Endothelial cell of umbilical vein (primary cell): ENCODE measurements at regions not wholly inside any gene's neighbourhood (a gene's known extent, or its start where the extent isn't known, plus 50 kb on each side); places are given as distances from the start of the nearest gene placed in this dataset.

Experiments used
- BruUV-seq: library from RNA; stranded (reverse); fragments of 400-500 nt; replicated peaks from 2 replicates; lab custom pipeline; 2021; lab: Mats Ljungman, UMichigan
- CTCF ChIA-PET: fragments of 300-600, 350-600 bp; sonication (Branson Sonifier 250); formaldehyde crosslinking; loops from one replicate; lab custom pipeline; 2021; ENCODE audit warnings: antibody characterized with exemption, inconsistent platforms; lab: Charles Lee
- POLR2A ChIA-PET: fragments of 300-600, 350-600 bp; sonication (Branson Sonifier 250); formaldehyde crosslinking; loops from one replicate; lab custom pipeline; 2021; ENCODE audit warnings: antibody characterized with exemption, inconsistent platforms; lab: Charles Lee
- DNase-seq: peaks from one replicate; pipeline ENCODE4 v3.0.0-alpha.2; 2011; ENCODE audit warnings: low read depth, low spot score
- FAIRE-seq: peaks from 2 replicates; lab custom pipeline; 2011; peaks lifted over from hg19 to GRCh38; lab: Jason Lieb, UNC
- H2AFZ ChIP-seq: 2 replicates; pipeline ENCODE4 v1.6.0; 2012; ENCODE audit warnings: low read depth, low read length, control low read depth, inconsistent platforms
- H3K27ac ChIP-seq: 2 replicates; pipeline ENCODE4 v1.5.1; 2011; ENCODE audit warnings: low read depth, mild to moderate bottlenecking, control low read depth, low read length, moderate library complexity; ENCODE audit not compliant: insufficient read depth
- H3K27me3 ChIP-seq, 2 experiments: 2 replicates each; pipeline versions ENCODE4 v1.6.0 to v1.6.1; 2011; ENCODE audit warnings: low read length in 2 of 2, mixed read lengths in 1 of 2; ENCODE audit not compliant: control insufficient read depth in 2 of 2, insufficient read depth in 2 of 2
- H3K36me3 ChIP-seq, 2 experiments: 2 replicates in 1 of 2; 3 replicates in 1 of 2; pipeline ENCODE4 v1.5.1; 2011; ENCODE audit warnings: low read length in 2 of 2, mild to moderate bottlenecking in 1 of 2, moderate library complexity in 1 of 2; ENCODE audit not compliant: control insufficient read depth in 2 of 2, insufficient read depth in 2 of 2; ENCODE audit errors: extremely low read depth in 1 of 2
- H3K4me1 ChIP-seq: 3 replicates; pipeline ENCODE4 v1.5.1; 2011; ENCODE audit warnings: mild to moderate bottlenecking, low read length; ENCODE audit not compliant: control insufficient read depth, insufficient read depth; ENCODE audit errors: extremely low read depth
- H3K4me2 ChIP-seq: 2 replicates; pipeline ENCODE4 v1.6.1; 2011; ENCODE audit warnings: low read length, control low read depth, mixed read lengths; ENCODE audit not compliant: insufficient read depth
- H3K4me3 ChIP-seq, 3 experiments: fragments of 200-600 bp in 1 of 3; sonication (generic), shearing (Covaris generic) in 1 of 3; replicated peaks in 1 of 3; 2 replicates each; pipeline ENCODE4 v1.5.1; 2011 to 2016; ENCODE audit warnings: control low read depth in 3 of 3, low read length in 3 of 3, mild to moderate bottlenecking in 2 of 3, inconsistent platforms in 1 of 3, low read depth in 1 of 3, moderate library complexity in 1 of 3; ENCODE audit not compliant: insufficient read depth in 1 of 3
- H3K79me2 ChIP-seq: 2 replicates; pipeline ENCODE4 v1.6.0; 2012; ENCODE audit warnings: low read length, inconsistent platforms; ENCODE audit not compliant: control insufficient read depth, insufficient read depth
- H3K9ac ChIP-seq: replicated peaks from 2 replicates; pipeline ENCODE3; 2011; ENCODE audit warnings: low read length, control low read depth; ENCODE audit not compliant: insufficient read depth; ENCODE audit errors: extremely low read depth
- H3K9me1 ChIP-seq: replicated peaks from 3 replicates; pipeline ENCODE4 v1.6.0; 2011; ENCODE audit warnings: mild to moderate bottlenecking, low read length; ENCODE audit not compliant: control insufficient read depth, insufficient read depth; ENCODE audit errors: extremely low read depth
- H3K9me3 ChIP-seq: replicated peaks from 2 replicates; pipeline ENCODE4 v1.5.1; 2012; ENCODE audit warnings: low read length, inconsistent platforms; ENCODE audit not compliant: control insufficient read depth, insufficient read depth
- H4K20me1 ChIP-seq: replicated peaks from 2 replicates; pipeline ENCODE3; 2011; ENCODE audit warnings: mild to moderate bottlenecking, low read length; ENCODE audit not compliant: control insufficient read depth, insufficient read depth; ENCODE audit errors: extremely low read depth
- EZH2 ChIP-seq: IDR thresholded peaks from 2 replicates; pipeline ENCODE4 v1.6.1; 2012; ENCODE audit warnings: borderline replicate concordance, low read depth, mild to moderate bottlenecking, moderate library complexity, low read length, inconsistent platforms; ENCODE audit not compliant: severe bottlenecking
- FOS ChIP-seq: IDR thresholded peaks from 2 replicates; pipeline ENCODE4 v1.6.1; 2011; ENCODE audit warnings: mild to moderate bottlenecking, low read length, moderate library complexity, borderline replicate concordance; ENCODE audit not compliant: insufficient read depth
- GATA2 ChIP-seq: IDR thresholded peaks from 2 replicates; pipeline ENCODE4 v1.7.0; 2011; ENCODE audit warnings: low read depth, mild to moderate bottlenecking, moderate library complexity, mixed read lengths, low read length; ENCODE audit not compliant: insufficient read length, insufficient read depth
- JUN ChIP-seq: IDR thresholded peaks from 2 replicates; pipeline ENCODE4 v1.6.1; 2011; ENCODE audit warnings: borderline replicate concordance, low read depth; ENCODE audit not compliant: insufficient read length, insufficient read depth
- MYC ChIP-seq: IDR thresholded peaks from one replicate; pipeline ENCODE4 v1.6.1; 2011; ENCODE audit warnings: mild to moderate bottlenecking, low read depth, low read length
- POLR2A ChIP-seq: IDR thresholded peaks from 2 replicates; pipeline ENCODE4 v1.6.1; 2012; ENCODE audit warnings: low read depth, mild to moderate bottlenecking, control low read depth, low read length
- POLR2AphosphoS5 ChIP-seq: IDR thresholded peaks from 2 replicates; pipeline ENCODE4 v1.6.1; 2012; ENCODE audit warnings: low read depth, mild to moderate bottlenecking, control low read depth, low read length, moderate library complexity; ENCODE audit not compliant: insufficient read depth
- dilution Hi-C: fragments of 300-500 bp; cut with MboI; formaldehyde crosslinking; loops from one replicate; pipeline ENCODE4 v1.15.0; 2019; ENCODE audit warnings: low sequenced_read_pairs; ENCODE audit not compliant: extremely low pct_ligation_motif_present
- intact Hi-C: fragments of 100-400 bp; cut with micrococcal nuclease; formaldehyde crosslinking; loops from one replicate; pipeline ENCODE4 v1.10.0; 2022
- TF ChIP-seq, protein P1 (sequence below), 2 donors: IDR thresholded peaks; 1 replicate in 1 of 2; 2 replicates in 1 of 2; pipeline ENCODE4 v1.5.1; 2011; ENCODE audit warnings: low read length in 2 of 2, mild to moderate bottlenecking in 2 of 2, moderate library complexity in 2 of 2, control low read depth in 1 of 2, inconsistent platforms in 1 of 2, low read depth in 1 of 2; ENCODE audit not compliant: insufficient read depth in 1 of 2; ENCODE audit errors: extremely low read depth in 1 of 2
- TF ChIP-seq, protein P2 (sequence below): IDR thresholded peaks from 2 replicates; pipeline ENCODE4 v1.6.1; 2011; ENCODE audit not compliant: insufficient read depth, insufficient read length

DNA sequence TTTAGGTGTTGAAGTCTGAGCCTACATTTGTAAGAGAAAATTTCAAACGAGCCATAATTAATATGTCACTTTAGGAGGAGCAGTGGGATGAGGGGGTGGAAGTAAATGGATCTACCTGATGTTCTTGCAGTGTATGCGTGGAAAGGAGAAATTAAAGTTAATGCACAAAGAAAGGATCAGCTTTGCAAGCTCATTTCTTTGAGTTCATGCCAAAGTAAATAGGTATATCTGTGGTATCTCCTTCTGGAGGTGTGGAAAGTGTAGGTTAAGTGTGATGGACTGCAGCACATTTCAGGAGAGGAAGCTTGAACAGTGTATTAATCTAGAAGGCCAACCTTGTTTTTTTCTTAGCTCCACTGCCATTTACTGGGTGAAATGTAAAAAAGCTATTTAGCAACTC, 307.5 kb upstream of the ZEB2 start:
- Histone ChIP-seq H2AFZ (no peak overlapping the region), H3K4me1 (no peaks in the 10 kb centered on the region), H3K36me3 (no peaks in the 10 kb centered on the region), H4K20me1 (no peaks in the 10 kb centered on the region), H3K9me3 (no peaks in the 10 kb centered on the region), H3K27me3 (no peaks in the 10 kb centered on the region), H3K79me2 (no peaks in the 10 kb centered on the region), H3K9me1 (no peaks in the 10 kb centered on the region), H3K27ac (no peak overlapping the region), H3K4me3 (no peak overlapping the region), H3K9ac (no peak overlapping the region), H3K4me2 (no peak overlapping the region)
- ChIA-PET POLR2A (no interaction called here), CTCF (no interaction called here)
- no peak for FAIRE-seq
- no peak for DNase-seq
- dilution Hi-C loops, result no loop called here
- no TSS peak for BruUV-seq
- TF ChIP-seq JUN (no peak), GATA2 (no peak)
- intact Hi-C loops, result no loop called here

DNA sequence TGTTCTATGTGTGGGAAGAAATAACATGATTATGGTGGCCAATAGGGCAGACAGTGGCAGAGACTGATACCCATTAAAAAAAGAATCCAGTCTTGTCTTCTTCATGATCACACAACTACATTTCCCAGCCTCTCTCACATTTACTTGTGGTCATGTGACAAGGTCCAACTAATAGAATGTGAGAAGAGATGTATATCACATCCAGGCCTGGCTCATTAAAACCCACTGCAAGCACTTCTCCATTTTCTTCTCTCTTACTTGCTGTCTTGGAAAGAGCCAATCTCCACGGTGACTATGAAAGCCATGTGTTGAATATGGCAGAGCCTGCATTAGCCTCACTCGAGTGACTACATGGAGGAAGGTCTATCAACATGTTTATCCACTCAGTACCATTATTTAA, 306.2 kb upstream of the ZEB2 start:
- Histone ChIP-seq H3K27me3 (no peaks in the 10 kb centered on the region), H3K27ac (no peak overlapping the region), H3K9me1 (no peaks in the 10 kb centered on the region), H3K9me3 (no peaks in the 10 kb centered on the region), H3K79me2 (no peaks in the 10 kb centered on the region), H3K9ac (no peak overlapping the region), H3K4me1 (no peaks in the 10 kb centered on the region), H3K4me2 (no peak overlapping the region), H2AFZ (no peak overlapping the region), H3K4me3 (no peak overlapping the region), H3K36me3 (no peaks in the 10 kb centered on the region), H4K20me1 (no peaks in the 10 kb centered on the region)
- FAIRE-seq, result no peak
- TF ChIP-seq POLR2A (no peak), EZH2 (no peak), GATA2 (no peak), JUN (no peak), MYC (no peak), POLR2AphosphoS5 (no peak), FOS (no peak)
- TF ChIP-seq, protein P1, sequence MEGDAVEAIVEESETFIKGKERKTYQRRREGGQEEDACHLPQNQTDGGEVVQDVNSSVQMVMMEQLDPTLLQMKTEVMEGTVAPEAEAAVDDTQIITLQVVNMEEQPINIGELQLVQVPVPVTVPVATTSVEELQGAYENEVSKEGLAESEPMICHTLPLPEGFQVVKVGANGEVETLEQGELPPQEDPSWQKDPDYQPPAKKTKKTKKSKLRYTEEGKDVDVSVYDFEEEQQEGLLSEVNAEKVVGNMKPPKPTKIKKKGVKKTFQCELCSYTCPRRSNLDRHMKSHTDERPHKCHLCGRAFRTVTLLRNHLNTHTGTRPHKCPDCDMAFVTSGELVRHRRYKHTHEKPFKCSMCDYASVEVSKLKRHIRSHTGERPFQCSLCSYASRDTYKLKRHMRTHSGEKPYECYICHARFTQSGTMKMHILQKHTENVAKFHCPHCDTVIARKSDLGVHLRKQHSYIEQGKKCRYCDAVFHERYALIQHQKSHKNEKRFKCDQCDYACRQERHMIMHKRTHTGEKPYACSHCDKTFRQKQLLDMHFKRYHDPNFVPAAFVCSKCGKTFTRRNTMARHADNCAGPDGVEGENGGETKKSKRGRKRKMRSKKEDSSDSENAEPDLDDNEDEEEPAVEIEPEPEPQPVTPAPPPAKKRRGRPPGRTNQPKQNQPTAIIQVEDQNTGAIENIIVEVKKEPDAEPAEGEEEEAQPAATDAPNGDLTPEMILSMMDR (IDR thresholded peaks at IDR 0.05; ENCODE audit: extremely low read depth in 1 of 2, insufficient read depth in 1 of 2, low read depth in 1 of 2, low read length in 2 of 2), result no peak
- TF ChIP-seq, protein P2, sequence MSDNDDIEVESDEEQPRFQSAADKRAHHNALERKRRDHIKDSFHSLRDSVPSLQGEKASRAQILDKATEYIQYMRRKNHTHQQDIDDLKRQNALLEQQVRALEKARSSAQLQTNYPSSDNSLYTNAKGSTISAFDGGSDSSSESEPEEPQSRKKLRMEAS, result no peak
- no TSS peak for BruUV-seq
- no peak for DNase-seq
- dilution Hi-C loops, result no loop called here
- ChIA-PET POLR2A (no interaction called here), CTCF (no interaction called here)
- intact Hi-C loops, result no loop called here
